NCI-H345 treated with DMSO at 0.1 percent for 48 hours (cell line): ENCODE measurements at regions not wholly inside any gene's neighbourhood (a gene's known extent, or its start where the extent isn't known, plus 50 kb on each side); places are given as distances from the start of the nearest gene placed in this dataset.

Experiments used
- DNase-seq: peaks from one replicate; lab custom pipeline; 2025; ENCODE audit not compliant: unreplicated experiment; lab: John Stamatoyannopoulos, UW

GRCh38 chr13:97057176-97057575 lies 62.9 kb upstream of the OXGR1 start:
- DNase-seq = no peak

- no peak for DNase-seq
Observed at GRCh38 chr13:97058391-97058790, 64.1 kb upstream of the OXGR1 start.

- no peak for DNase-seq
Observed at GRCh38 chr13:97058926-97059325, 64.7 kb upstream of the OXGR1 start.

GRCh38 chr13:97067017-97067895 lies 73.0 kb upstream of the OXGR1 start:
- DNase-seq = no peak

GRCh38 chr13:97068151-97068550 lies 73.9 kb upstream of the OXGR1 start:
- DNase-seq = peak; percentile 77

- peak; percentile 8 for DNase-seq
Observed at GRCh38 chr13:97069050-97069815, 75.0 kb upstream of the OXGR1 start.

GRCh38 chr13:97072297-97072696 lies 78.0 kb upstream of the OXGR1 start:
- DNase-seq = no peak

- no peak for DNase-seq
Observed at GRCh38 chr13:97074618-97075017, 80.3 kb upstream of the OXGR1 start.

GRCh38 chr13:97076898-97077297 lies 82.6 kb upstream of the OXGR1 start:
- DNase-seq = no peak

GRCh38 chr13:97077341-97077740 lies 83.1 kb upstream of the OXGR1 start:
- DNase-seq = no peak

GRCh38 chr13:97079726-97080125 lies 85.5 kb upstream of the OXGR1 start:
- DNase-seq = no peak

GRCh38 chr13:97082461-97083207 lies 88.4 kb upstream of the OXGR1 start:
- no peak for DNase-seq

GRCh38 chr13:97091196-97091595 lies 96.9 kb upstream of the OXGR1 start:
- DNase-seq = no peak

- DNase-seq = no peak
Observed at GRCh38 chr13:97100821-97101220, 106.5 kb upstream of the OXGR1 start.

GRCh38 chr13:97101912-97102708 lies 107.8 kb upstream of the OXGR1 start:
- no peak for DNase-seq

- no peak for DNase-seq
Observed at GRCh38 chr13:97106323-97106722, 112.0 kb upstream of the OXGR1 start.

GRCh38 chr13:97107815-97108529 lies 113.7 kb upstream of the OXGR1 start:
- DNase-seq = no peak

- DNase-seq = no peak
Observed at GRCh38 chr13:97108530-97108900, 113.6 kb upstream of the MBNL2 start.

- DNase-seq = no peak
Observed at GRCh38 chr13:97109256-97109655, 112.9 kb upstream of the MBNL2 start.

GRCh38 chr13:97109841-97110492 lies 112.2 kb upstream of the MBNL2 start:
- peak; percentile 68 for DNase-seq
